Retinal pigment epithelial cell (primary cell): ENCODE measurements at regions not wholly inside any gene's neighbourhood (a gene's known extent, or its start where the extent isn't known, plus 50 kb on each side); places are given as distances from the start of the nearest gene placed in this dataset.

ENCODE experiments used
- DNase-seq: peaks from one replicate; pipeline ENCODE4 v3.0.0-alpha.2; 2010; ENCODE audit warnings: low read depth
- H3K4me3 ChIP-seq: 2 replicates; pipeline ENCODE4 v1.5.1; 2011; ENCODE audit warnings: mild to moderate bottlenecking, low read length, control low read depth, moderate library complexity
- TF ChIP-seq, protein P1 (sequence below): conservative IDR thresholded peaks from 2 replicates; pipeline ENCODE4 v1.5.1; 2011; ENCODE audit warnings: low read depth, low read length, control low read depth, inconsistent platforms

- TF ChIP-seq, protein P1, sequence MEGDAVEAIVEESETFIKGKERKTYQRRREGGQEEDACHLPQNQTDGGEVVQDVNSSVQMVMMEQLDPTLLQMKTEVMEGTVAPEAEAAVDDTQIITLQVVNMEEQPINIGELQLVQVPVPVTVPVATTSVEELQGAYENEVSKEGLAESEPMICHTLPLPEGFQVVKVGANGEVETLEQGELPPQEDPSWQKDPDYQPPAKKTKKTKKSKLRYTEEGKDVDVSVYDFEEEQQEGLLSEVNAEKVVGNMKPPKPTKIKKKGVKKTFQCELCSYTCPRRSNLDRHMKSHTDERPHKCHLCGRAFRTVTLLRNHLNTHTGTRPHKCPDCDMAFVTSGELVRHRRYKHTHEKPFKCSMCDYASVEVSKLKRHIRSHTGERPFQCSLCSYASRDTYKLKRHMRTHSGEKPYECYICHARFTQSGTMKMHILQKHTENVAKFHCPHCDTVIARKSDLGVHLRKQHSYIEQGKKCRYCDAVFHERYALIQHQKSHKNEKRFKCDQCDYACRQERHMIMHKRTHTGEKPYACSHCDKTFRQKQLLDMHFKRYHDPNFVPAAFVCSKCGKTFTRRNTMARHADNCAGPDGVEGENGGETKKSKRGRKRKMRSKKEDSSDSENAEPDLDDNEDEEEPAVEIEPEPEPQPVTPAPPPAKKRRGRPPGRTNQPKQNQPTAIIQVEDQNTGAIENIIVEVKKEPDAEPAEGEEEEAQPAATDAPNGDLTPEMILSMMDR: peak; percentile 24
These were observed 113.5 kb downstream of the DHX15 start for GRCh38 chr4:24470666-24471485.

DNA sequence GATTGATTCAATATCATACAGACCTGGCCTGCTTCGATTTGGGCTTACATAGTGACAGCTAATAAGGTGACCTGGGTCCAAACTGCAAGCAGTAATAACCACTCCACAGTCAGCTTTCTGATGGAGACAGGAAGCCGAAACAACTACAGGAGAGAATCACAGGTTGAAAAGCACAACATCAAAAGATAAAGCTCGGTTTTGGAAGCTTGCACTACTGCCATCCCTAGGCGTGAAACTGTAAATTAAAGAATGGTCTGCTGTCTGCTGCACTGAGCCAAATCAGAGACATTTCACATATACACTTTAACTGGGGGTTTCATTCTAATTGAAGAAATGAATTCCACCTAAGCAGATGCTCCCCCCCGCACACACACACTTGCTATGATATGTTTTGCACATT is 116.3 kb downstream of the DHX15 start:
- DNase-seq: no peak
- no peak overlapping the region for H3K4me3 ChIP-seq
- TF ChIP-seq, protein P1: no peak

More at GRCh38 chr4:24470666-24471485, 113.5 kb downstream of the DHX15 start:
- no peak for DNase-seq
- peak overlapping the region; percentile 56 for H3K4me3 ChIP-seq

- DNase-seq: no peak
- TF ChIP-seq, protein P1: no peak
- H3K4me3 ChIP-seq: no peak overlapping the region
These were observed 119.8 kb downstream of the DHX15 start for GRCh38 chr4:24464566-24464965.

DNA sequence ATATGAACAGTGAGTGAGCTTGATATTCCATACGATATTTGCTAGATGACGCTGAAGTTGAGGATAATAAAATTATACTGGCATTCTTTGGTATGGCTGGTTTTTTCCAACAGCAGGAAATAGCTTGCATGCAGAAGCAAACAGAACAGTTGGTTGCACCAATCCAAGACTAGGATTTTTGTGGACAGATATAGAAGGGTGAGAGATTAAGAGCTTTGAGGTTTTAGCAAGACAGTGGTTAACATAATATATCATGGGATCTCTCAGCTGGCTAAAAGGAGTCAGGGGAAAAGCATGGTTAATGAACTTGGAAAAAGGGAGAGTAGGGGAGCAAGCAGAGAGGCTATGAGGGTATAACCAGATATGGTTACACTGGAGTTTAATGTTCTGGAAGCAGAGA is 127.9 kb downstream of the DHX15 start:
- TF ChIP-seq, protein P1: no peak
- no peak overlapping the region for H3K4me3 ChIP-seq
- no peak for DNase-seq

GRCh38 chr4:24453951-24454350 is 130.4 kb downstream of the DHX15 start:
- TF ChIP-seq, protein P1: no peak
- DNase-seq: no peak

DNA sequence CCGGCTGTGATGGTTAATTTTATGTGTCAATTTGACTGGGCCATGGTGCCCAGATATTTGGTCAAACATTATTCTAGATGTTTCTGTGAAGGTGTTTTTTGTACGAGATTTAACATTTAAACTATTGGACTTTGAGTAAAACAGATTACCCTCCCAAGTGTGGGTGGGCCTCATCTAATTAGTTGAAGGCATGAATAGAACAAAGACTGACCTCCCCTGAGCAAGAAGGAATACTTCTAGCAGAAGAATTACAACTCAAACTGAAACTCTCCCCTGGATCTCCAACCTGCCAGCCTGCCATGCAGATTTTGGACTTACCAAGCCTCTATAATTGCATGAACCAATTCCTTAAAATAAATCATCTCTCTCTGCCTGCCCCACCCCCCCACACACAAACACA is 132.5 kb downstream of the DHX15 start:
- no peak for DNase-seq
- TF ChIP-seq, protein P1: no peak
- H3K4me3 ChIP-seq: no peak overlapping the region

More at GRCh38 chr4:24453951-24454350, 130.4 kb downstream of the DHX15 start:
- no peak overlapping the region for H3K4me3 ChIP-seq

- no peak for DNase-seq
- TF ChIP-seq, protein P1: no peak
These were observed 141.2 kb downstream of the DHX15 start for GRCh38 chr4:24443200-24443599.

More at GRCh38 chr4:24443200-24443599, 141.2 kb downstream of the DHX15 start:
- no peak overlapping the region for H3K4me3 ChIP-seq
